Endothelial cell of umbilical vein (primary cell): ENCODE measurements at regions not wholly inside any gene's neighbourhood (a gene's known extent, or its start where the extent isn't known, plus 50 kb on each side); places are given as distances from the start of the nearest gene placed in this dataset.

Source experiments
- BruUV-seq: library from RNA; stranded (reverse); fragments of 400-500 nt; replicated peaks from 2 replicates; lab custom pipeline; 2021; lab: Mats Ljungman, UMichigan
- CTCF ChIA-PET: fragments of 300-600, 350-600 bp; sonication (Branson Sonifier 250); formaldehyde crosslinking; loops from one replicate; lab custom pipeline; 2021; ENCODE audit warnings: antibody characterized with exemption, inconsistent platforms; lab: Charles Lee
- POLR2A ChIA-PET: fragments of 300-600, 350-600 bp; sonication (Branson Sonifier 250); formaldehyde crosslinking; loops from one replicate; lab custom pipeline; 2021; ENCODE audit warnings: antibody characterized with exemption, inconsistent platforms; lab: Charles Lee
- DNase-seq: peaks from one replicate; pipeline ENCODE4 v3.0.0-alpha.2; 2011; ENCODE audit warnings: low read depth, low spot score
- FAIRE-seq: peaks from 2 replicates; lab custom pipeline; 2011; peaks lifted over from hg19 to GRCh38; lab: Jason Lieb, UNC
- H2AFZ ChIP-seq: 2 replicates; pipeline ENCODE4 v1.6.0; 2012; ENCODE audit warnings: low read depth, low read length, control low read depth, inconsistent platforms
- H3K27ac ChIP-seq: 2 replicates; pipeline ENCODE4 v1.5.1; 2011; ENCODE audit warnings: low read depth, mild to moderate bottlenecking, control low read depth, low read length, moderate library complexity; ENCODE audit not compliant: insufficient read depth
- H3K27me3 ChIP-seq, 2 experiments: 2 replicates each; pipeline versions ENCODE4 v1.6.0 to v1.6.1; 2011; ENCODE audit warnings: low read length in 2 of 2, mixed read lengths in 1 of 2; ENCODE audit not compliant: control insufficient read depth in 2 of 2, insufficient read depth in 2 of 2
- H3K36me3 ChIP-seq, 2 experiments: 2 replicates in 1 of 2; 3 replicates in 1 of 2; pipeline ENCODE4 v1.5.1; 2011; ENCODE audit warnings: low read length in 2 of 2, mild to moderate bottlenecking in 1 of 2, moderate library complexity in 1 of 2; ENCODE audit not compliant: control insufficient read depth in 2 of 2, insufficient read depth in 2 of 2; ENCODE audit errors: extremely low read depth in 1 of 2
- H3K4me1 ChIP-seq: 3 replicates; pipeline ENCODE4 v1.5.1; 2011; ENCODE audit warnings: mild to moderate bottlenecking, low read length; ENCODE audit not compliant: control insufficient read depth, insufficient read depth; ENCODE audit errors: extremely low read depth
- H3K4me2 ChIP-seq: 2 replicates; pipeline ENCODE4 v1.6.1; 2011; ENCODE audit warnings: low read length, control low read depth, mixed read lengths; ENCODE audit not compliant: insufficient read depth
- H3K4me3 ChIP-seq, 3 experiments: fragments of 200-600 bp in 1 of 3; sonication (generic), shearing (Covaris generic) in 1 of 3; replicated peaks in 1 of 3; 2 replicates each; pipeline ENCODE4 v1.5.1; 2011 to 2016; ENCODE audit warnings: control low read depth in 3 of 3, low read length in 3 of 3, mild to moderate bottlenecking in 2 of 3, inconsistent platforms in 1 of 3, low read depth in 1 of 3, moderate library complexity in 1 of 3; ENCODE audit not compliant: insufficient read depth in 1 of 3
- H3K79me2 ChIP-seq: 2 replicates; pipeline ENCODE4 v1.6.0; 2012; ENCODE audit warnings: low read length, inconsistent platforms; ENCODE audit not compliant: control insufficient read depth, insufficient read depth
- H3K9ac ChIP-seq: replicated peaks from 2 replicates; pipeline ENCODE3; 2011; ENCODE audit warnings: low read length, control low read depth; ENCODE audit not compliant: insufficient read depth; ENCODE audit errors: extremely low read depth
- H3K9me1 ChIP-seq: replicated peaks from 3 replicates; pipeline ENCODE4 v1.6.0; 2011; ENCODE audit warnings: mild to moderate bottlenecking, low read length; ENCODE audit not compliant: control insufficient read depth, insufficient read depth; ENCODE audit errors: extremely low read depth
- H3K9me3 ChIP-seq: replicated peaks from 2 replicates; pipeline ENCODE4 v1.5.1; 2012; ENCODE audit warnings: low read length, inconsistent platforms; ENCODE audit not compliant: control insufficient read depth, insufficient read depth
- H4K20me1 ChIP-seq: replicated peaks from 2 replicates; pipeline ENCODE3; 2011; ENCODE audit warnings: mild to moderate bottlenecking, low read length; ENCODE audit not compliant: control insufficient read depth, insufficient read depth; ENCODE audit errors: extremely low read depth
- CTCF ChIP-seq, 2 donors: IDR thresholded peaks; 1 replicate in 1 of 2; 2 replicates in 1 of 2; pipeline ENCODE4 v1.5.1; 2011; ENCODE audit warnings: low read length in 2 of 2, mild to moderate bottlenecking in 2 of 2, moderate library complexity in 2 of 2, control low read depth in 1 of 2, inconsistent platforms in 1 of 2, low read depth in 1 of 2; ENCODE audit not compliant: insufficient read depth in 1 of 2; ENCODE audit errors: extremely low read depth in 1 of 2
- EZH2 ChIP-seq: IDR thresholded peaks from 2 replicates; pipeline ENCODE4 v1.6.1; 2012; ENCODE audit warnings: borderline replicate concordance, low read depth, mild to moderate bottlenecking, moderate library complexity, low read length, inconsistent platforms; ENCODE audit not compliant: severe bottlenecking
- FOS ChIP-seq: IDR thresholded peaks from 2 replicates; pipeline ENCODE4 v1.6.1; 2011; ENCODE audit warnings: mild to moderate bottlenecking, low read length, moderate library complexity, borderline replicate concordance; ENCODE audit not compliant: insufficient read depth
- GATA2 ChIP-seq: IDR thresholded peaks from 2 replicates; pipeline ENCODE4 v1.7.0; 2011; ENCODE audit warnings: low read depth, mild to moderate bottlenecking, moderate library complexity, mixed read lengths, low read length; ENCODE audit not compliant: insufficient read length, insufficient read depth
- JUN ChIP-seq: IDR thresholded peaks from 2 replicates; pipeline ENCODE4 v1.6.1; 2011; ENCODE audit warnings: borderline replicate concordance, low read depth; ENCODE audit not compliant: insufficient read length, insufficient read depth
- MAX ChIP-seq: IDR thresholded peaks from 2 replicates; pipeline ENCODE4 v1.6.1; 2011; ENCODE audit not compliant: insufficient read depth, insufficient read length
- MYC ChIP-seq: IDR thresholded peaks from one replicate; pipeline ENCODE4 v1.6.1; 2011; ENCODE audit warnings: mild to moderate bottlenecking, low read depth, low read length
- POLR2A ChIP-seq: IDR thresholded peaks from 2 replicates; pipeline ENCODE4 v1.6.1; 2012; ENCODE audit warnings: low read depth, mild to moderate bottlenecking, control low read depth, low read length
- POLR2AphosphoS5 ChIP-seq: IDR thresholded peaks from 2 replicates; pipeline ENCODE4 v1.6.1; 2012; ENCODE audit warnings: low read depth, mild to moderate bottlenecking, control low read depth, low read length, moderate library complexity; ENCODE audit not compliant: insufficient read depth
- dilution Hi-C: fragments of 300-500 bp; cut with MboI; formaldehyde crosslinking; loops from one replicate; pipeline ENCODE4 v1.15.0; 2019; ENCODE audit warnings: low sequenced_read_pairs; ENCODE audit not compliant: extremely low pct_ligation_motif_present
- intact Hi-C: fragments of 100-400 bp; cut with micrococcal nuclease; formaldehyde crosslinking; loops from one replicate; pipeline ENCODE4 v1.10.0; 2022

GRCh38 chr10:33733058-33733457, 398.6 kb upstream of the NRP1 start:
- ChIA-PET POLR2A (no interaction called here), CTCF (interaction anchor here (1.2 kb wide), 1 partner anchor 17 kb away, joined by 3 read pairs; no protein-coding TSS in a partner anchor)
- Histone ChIP-seq H2AFZ (no peak overlapping the region), H3K27me3 (peaks cover 15 to 35% of the 10 kb centered on the region in 2 experiments), H3K9ac (no peak overlapping the region), H3K9me1 (no peaks in the 10 kb centered on the region), H3K4me1 (no peaks in the 10 kb centered on the region), H3K4me2 (no peak overlapping the region), H4K20me1 (no peaks in the 10 kb centered on the region), H3K36me3 (no peaks in the 10 kb centered on the region), H3K27ac (no peak overlapping the region), H3K79me2 (no peaks in the 10 kb centered on the region), H3K9me3 (no peaks in the 10 kb centered on the region), H3K4me3 (no peak overlapping the region)
- dilution Hi-C loops = no loop called here
- intact Hi-C loops = no loop called here
- DNase-seq = no peak
- no peak for FAIRE-seq
- no peak for TF ChIP-seq GATA2
- TF ChIP-seq POLR2A = no peak
- TF ChIP-seq MYC = no peak
- no peak for TF ChIP-seq JUN
- TF ChIP-seq EZH2 = no peak
- TF ChIP-seq MAX = no peak
- no peak for TF ChIP-seq CTCF (IDR thresholded peaks at IDR 0.05; ENCODE audit: extremely low read depth in 1 of 2, insufficient read depth in 1 of 2, low read depth in 1 of 2, low read length in 2 of 2)
- no peak for TF ChIP-seq POLR2AphosphoS5
- TF ChIP-seq FOS = no peak
- BruUV-seq = no TSS peak
